SIG-M5 treated with dmso at 0.1 percent for 504 hours (cell line): ENCODE measurements at regions not wholly inside any gene's neighbourhood (a gene's known extent, or its start where the extent isn't known, plus 50 kb on each side); places are given as distances from the start of the nearest gene placed in this dataset.

Source experiments
- DNase-seq: peaks from one replicate; lab custom pipeline; 2025; ENCODE audit not compliant: unreplicated experiment; lab: John Stamatoyannopoulos, UW

DNA sequence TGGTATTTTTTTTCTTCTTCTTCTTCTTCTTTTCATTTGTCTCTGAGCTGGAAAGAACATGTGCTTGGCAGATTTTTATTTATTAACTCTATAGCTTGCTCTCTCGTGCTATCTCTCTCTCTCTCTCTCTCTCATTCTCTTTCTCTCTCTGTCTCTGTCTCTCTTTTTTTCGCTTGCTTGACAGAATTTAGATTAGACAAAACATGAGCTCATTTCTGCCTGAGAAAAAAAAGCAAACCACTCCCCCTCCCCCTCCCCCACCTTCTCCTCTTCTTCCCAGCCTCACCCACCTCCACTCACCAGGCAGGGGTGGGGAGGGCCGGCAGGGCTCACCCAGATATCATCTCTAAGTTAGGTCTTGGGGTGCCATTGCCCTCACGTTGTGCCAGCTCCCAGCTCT lies 81.5 kb downstream of the PJA1 start:
- no peak for DNase-seq

GRCh38 chrX:69083361-69083760 lies 81.9 kb downstream of the PJA1 start:
- no peak for DNase-seq

- DNase-seq = no peak
Measured at GRCh38 chrX:69082753-69083150, 82.5 kb downstream of the PJA1 start.

DNA sequence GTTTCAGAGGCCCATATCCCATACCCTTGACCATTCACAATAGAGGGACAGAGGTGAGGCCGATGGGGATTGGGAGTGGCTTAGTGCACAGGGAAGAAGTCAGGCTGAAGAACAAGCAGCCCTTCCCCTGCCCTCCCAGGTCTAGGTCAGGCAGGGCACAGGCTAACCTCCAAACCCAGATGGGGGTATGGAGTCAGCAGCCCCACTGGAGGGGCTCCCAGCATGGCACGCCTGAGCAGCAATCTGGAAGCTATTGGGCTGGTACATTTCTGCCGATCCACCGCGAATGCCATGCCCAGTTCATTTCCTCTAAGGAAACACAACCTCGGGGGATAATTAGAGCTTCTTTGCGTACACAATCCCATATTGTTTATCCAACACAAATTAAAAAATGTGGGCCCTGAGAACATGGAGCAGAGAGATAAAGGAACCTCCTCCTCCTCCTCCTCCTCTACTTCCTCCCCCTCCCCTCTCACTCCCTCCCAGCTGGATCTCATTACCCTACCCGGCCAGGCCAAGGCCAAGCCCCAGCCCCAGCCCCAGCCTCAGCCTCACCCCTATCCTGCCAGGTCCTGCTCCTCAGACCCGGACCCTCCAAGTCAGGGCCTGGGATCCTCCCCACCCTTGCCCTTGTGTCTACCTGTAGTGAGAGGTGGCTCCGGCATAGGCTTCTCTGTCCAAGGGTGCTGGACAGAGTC lies 83.0 kb downstream of the PJA1 start:
- DNase-seq = no peak

GRCh38 chrX:69080855-69081465 lies 84.3 kb downstream of the PJA1 start:
- DNase-seq = no peak

- DNase-seq = no peak
Measured at GRCh38 chrX:69079268-69079667, 86.0 kb downstream of the PJA1 start.

DNA sequence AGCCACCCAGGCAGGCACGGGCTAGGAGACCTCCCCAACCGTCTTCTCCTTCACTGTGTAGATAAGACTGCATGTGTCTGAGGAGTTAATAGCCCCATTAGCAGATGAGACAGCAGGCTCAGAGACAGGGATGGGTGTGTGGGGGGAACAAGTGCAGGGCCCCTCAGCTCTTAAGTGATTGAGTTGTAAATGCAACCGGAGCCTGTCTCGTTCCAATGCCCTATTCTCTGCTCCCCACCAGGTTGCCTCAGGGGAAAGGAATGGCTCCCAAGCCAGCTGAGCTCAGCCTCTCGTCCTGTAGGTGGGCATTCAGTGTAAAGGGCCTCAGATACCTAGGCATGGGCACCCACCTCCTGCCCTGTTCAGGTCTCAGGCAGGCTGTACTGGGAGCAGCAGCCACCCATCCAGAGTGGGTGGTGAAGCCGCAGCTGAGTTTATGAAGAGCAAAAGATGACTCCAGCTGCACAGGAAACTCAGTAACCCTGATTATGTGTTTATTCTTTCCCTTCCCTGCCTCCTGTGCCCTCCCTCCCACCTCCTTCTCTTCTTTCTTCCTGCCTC lies 87.3 kb downstream of the PJA1 start:
- DNase-seq = no peak

- DNase-seq = no peak
Measured at GRCh38 chrX:69076088-69076487, 89.2 kb downstream of the PJA1 start.

GRCh38 chrX:69074726-69075125 lies 90.5 kb downstream of the PJA1 start:
- no peak for DNase-seq

DNA sequence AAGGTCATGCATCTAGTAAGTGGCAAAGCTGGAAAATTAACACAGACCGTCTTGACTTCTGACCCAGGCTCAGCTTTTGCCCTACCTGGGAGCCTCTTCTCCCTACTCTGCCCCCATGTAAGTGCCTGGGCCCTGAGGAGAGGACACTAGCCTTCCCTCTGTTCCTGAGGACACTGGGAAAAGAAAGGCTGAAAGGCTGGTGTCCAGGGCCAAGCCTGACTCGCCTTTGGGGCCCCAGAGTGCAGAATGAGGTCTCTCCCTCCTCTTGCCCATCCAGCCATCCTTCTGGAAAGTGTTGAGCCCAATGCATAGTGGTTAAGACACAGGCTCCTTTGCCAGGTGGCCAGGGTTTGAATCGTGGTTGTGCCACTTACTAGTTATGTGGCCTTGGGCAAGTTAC lies 91.5 kb downstream of the PJA1 start:
- no peak for DNase-seq

GRCh38 chrX:69073241-69073640 lies 92.0 kb downstream of the PJA1 start:
- DNase-seq = no peak

DNA sequence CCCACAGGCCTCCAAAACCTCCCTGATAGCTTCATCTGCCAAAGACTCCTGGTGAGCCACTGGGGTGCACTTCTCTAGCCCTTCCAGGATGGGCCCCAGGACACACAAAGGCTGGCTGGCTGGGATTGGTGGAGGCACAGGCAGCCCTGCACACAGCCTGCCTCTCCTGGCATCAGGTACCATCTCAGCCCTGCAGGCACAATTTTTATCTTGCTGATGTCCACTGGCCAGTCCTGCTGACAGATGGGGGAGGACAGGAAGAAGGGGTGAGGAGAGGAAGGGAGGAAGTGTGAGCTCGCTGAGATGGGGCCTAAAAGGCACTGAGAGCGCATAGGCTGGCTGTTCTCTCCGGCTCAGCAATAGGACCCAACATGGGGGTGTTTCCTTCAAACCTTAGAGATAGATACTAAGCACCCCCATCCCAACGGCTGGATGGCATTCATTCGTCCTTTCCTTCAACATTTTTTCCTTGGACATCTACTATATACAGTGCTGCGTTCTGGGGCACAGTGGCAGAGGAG lies 92.7 kb downstream of the PJA1 start:
- DNase-seq = no peak

GRCh38 chrX:69070949-69071650 lies 94.2 kb downstream of the PJA1 start:
- DNase-seq = no peak

GRCh38 chrX:69069876-69070275 lies 95.4 kb downstream of the PJA1 start:
- DNase-seq = no peak

DNA sequence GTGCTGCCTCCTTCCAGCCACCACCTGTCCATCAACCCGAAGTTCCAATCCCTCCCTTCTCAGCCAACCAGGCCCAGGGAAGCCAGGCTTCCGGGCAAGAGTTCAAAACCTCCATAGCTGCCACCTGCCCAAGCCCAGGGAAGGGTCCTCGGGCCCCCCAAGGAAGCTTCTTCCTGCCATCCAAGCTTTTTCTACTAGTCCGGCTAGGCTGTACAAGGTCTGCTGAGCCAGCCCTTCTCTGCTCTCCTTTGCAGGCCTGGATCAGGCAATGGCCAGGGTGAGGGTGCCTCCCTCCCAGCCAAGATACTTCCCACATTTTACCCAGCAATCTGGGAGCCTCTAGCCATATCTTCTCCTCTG lies 96.2 kb downstream of the PJA1 start:
- no peak for DNase-seq

- no peak for DNase-seq
Measured at GRCh38 chrX:69068301-69069085, 96.8 kb downstream of the PJA1 start.

DNA sequence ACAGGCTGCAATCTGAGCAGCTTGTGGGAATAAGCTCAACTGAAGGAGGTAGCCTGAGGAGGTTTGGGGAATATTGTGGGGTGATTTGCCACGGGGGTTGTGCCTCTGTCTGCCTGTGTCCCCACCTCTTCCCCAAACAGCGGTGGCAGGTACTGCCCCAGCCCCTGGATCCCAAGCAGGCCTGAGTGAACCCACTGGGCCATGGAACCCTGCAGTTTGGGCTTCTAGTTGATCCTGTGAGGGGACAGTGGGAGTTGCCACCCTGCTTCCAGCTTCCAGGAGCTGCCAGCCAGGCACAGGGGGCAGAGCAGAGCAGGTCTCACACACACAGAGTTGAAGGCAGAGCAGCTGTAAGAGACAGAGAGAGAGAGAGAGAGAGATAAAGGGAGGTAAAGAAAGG lies 97.4 kb downstream of the PJA1 start:
- no peak for DNase-seq

- no peak for DNase-seq
Measured at GRCh38 chrX:69066966-69067525, 98.2 kb downstream of the PJA1 start.

DNA sequence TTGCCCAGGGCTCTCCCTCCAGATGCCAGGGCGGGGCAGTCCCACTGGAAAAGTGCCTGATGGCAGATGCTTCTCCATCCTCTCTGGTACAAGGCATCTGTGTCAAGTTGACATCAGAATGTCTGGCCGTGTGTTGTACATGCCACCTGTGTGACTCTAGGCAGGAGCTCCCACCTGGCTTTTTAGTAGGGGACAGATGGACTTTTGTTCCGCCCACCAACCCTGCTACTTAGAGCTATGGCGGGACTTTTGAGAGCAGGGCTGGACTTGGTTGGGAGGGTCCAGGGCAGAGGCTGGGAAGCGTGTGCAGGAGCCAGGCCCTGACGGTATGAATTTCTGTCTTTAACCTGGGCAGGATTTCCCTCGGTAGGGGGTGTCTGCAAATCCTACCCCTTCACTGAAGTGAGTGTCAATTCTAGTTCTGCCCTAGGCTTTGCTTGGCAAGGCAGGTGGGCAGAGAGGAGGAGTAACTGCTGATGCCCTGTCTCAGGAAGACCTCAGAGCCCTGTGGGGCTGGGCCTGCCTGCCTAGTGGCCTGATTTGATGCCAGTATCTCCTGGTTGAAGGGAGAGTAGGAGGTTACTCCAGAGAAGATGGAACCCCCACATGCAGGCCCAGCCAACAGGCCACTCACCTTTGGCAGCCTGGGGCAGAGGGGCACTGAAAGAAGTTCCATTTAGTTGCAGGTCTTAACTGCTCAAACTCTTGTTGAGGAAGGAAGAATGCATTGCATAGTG lies 99.1 kb downstream of the PJA1 start:
- no peak for DNase-seq

DNA sequence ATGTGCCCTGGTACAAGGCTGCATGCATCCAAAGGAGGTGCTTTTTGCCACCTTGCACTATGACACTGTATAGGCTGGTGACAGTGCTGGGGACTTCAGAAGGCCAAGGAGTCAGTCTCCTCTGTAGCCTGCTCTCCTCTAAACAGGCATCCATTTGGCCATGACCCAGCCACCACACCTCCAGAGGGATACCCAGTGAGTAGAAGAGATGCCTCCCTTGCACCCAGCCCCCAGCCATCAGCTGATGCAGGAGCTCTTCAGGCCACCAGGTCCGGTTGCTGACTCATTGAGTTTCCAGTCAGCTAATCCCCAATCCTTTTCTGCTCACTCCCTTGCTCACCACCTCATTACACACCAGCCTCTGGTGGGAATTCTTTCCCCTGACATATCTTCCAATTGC lies 99.8 kb downstream of the PJA1 start:
- no peak for DNase-seq
